Mesenchymal stem cell (in vitro differentiated cells and primary cell): ENCODE measurements at regions not wholly inside any gene's neighbourhood (a gene's known extent, or its start where the extent isn't known, plus 50 kb on each side); places are given as distances from the start of the nearest gene placed in this dataset.

Source experiments
- DNase-seq: peaks from one replicate; pipeline ENCODE4 v3.0.0-alpha.2; 2013
- H2AFZ ChIP-seq: one replicate; pipeline ENCODE4 v1.6.1; 2013; ENCODE audit warnings: low read depth, mild to moderate bottlenecking, control low read depth, inconsistent platforms, low read length, moderate library complexity
- H2AK5ac ChIP-seq: 2 replicates; pipeline ENCODE4 v1.6.1; 2013; ENCODE audit warnings: low read length, moderate library complexity, mild to moderate bottlenecking, inconsistent platforms; ENCODE audit not compliant: severe bottlenecking
- H2BK120ac ChIP-seq: one replicate; pipeline ENCODE4 v1.6.1; 2013; ENCODE audit warnings: low read depth, mild to moderate bottlenecking, inconsistent platforms, low read length, moderate library complexity
- H2BK12ac ChIP-seq, 2 experiments: one replicate each; pipeline ENCODE4 v1.6.1; 2013; ENCODE audit warnings: inconsistent platforms in 2 of 2, low read length in 2 of 2, mild to moderate bottlenecking in 2 of 2, moderate library complexity in 2 of 2, control low read depth in 1 of 2
- H2BK15ac ChIP-seq: one replicate; pipeline ENCODE4 v1.6.1; 2013; ENCODE audit warnings: mild to moderate bottlenecking, low read depth, inconsistent platforms; ENCODE audit not compliant: poor library complexity, severe bottlenecking
- H2BK5ac ChIP-seq: 2 replicates; pipeline ENCODE4 v1.6.1; 2013; ENCODE audit warnings: low read depth, mild to moderate bottlenecking, low read length, control low read depth, inconsistent platforms; ENCODE audit not compliant: poor library complexity, severe bottlenecking
- H3K14ac ChIP-seq, 2 experiments: one replicate each; pipeline ENCODE4 v1.6.1; 2013; ENCODE audit warnings: inconsistent platforms in 2 of 2, low read length in 2 of 2, control low read depth in 1 of 2, mild to moderate bottlenecking in 1 of 2, moderate library complexity in 1 of 2
- H3K18ac ChIP-seq, 2 experiments: one replicate each; pipeline ENCODE4 v1.6.1; 2013; ENCODE audit warnings: inconsistent platforms in 2 of 2, low read length in 2 of 2, control low read depth in 1 of 2, low read depth in 1 of 2, mild to moderate bottlenecking in 1 of 2
- H3K23ac ChIP-seq, 2 experiments: one replicate each; pipeline ENCODE4 v1.6.1; 2013; ENCODE audit warnings: inconsistent platforms in 2 of 2, low read length in 2 of 2, mild to moderate bottlenecking in 2 of 2, moderate library complexity in 2 of 2, control low read depth in 1 of 2
- H3K27ac ChIP-seq: 2 replicates; pipeline ENCODE4 v1.5.1; 2013; ENCODE audit warnings: mild to moderate bottlenecking, moderate library complexity, low read length, control low read depth, inconsistent platforms; ENCODE audit not compliant: poor library complexity, severe bottlenecking
- H3K27me3 ChIP-seq, 2 experiments: 2 replicates each; pipeline versions ENCODE4 v1.6.1 to v1.7.0; 2013; ENCODE audit warnings: low read length in 2 of 2, mild to moderate bottlenecking in 2 of 2, moderate library complexity in 2 of 2, control low read depth in 1 of 2, inconsistent platforms in 1 of 2; ENCODE audit not compliant: control insufficient read depth in 1 of 2, insufficient read depth in 1 of 2
- H3K36me3 ChIP-seq, 2 experiments: 2 replicates each; pipeline versions ENCODE4 v1.6.1 to v1.7.0; 2013; ENCODE audit warnings: low read length in 2 of 2, control low read depth in 1 of 2, inconsistent platforms in 1 of 2, low read depth in 1 of 2, mild to moderate bottlenecking in 1 of 2; ENCODE audit not compliant: insufficient read depth in 2 of 2, control insufficient read depth in 1 of 2
- H3K4ac ChIP-seq, 2 experiments: one replicate each; pipeline ENCODE4 v1.6.1; 2013; ENCODE audit warnings: inconsistent platforms in 2 of 2, low read length in 2 of 2, mild to moderate bottlenecking in 2 of 2, moderate library complexity in 2 of 2, control low read depth in 1 of 2, low read depth in 1 of 2
- H3K4me1 ChIP-seq: 2 replicates; pipeline ENCODE4 v1.6.1; 2013; ENCODE audit warnings: low read depth, low read length, control low read depth; ENCODE audit not compliant: control insufficient read depth, insufficient read depth
- H3K4me2 ChIP-seq: 2 replicates; pipeline ENCODE4 v1.6.1; 2013; ENCODE audit warnings: low read length, mild to moderate bottlenecking, inconsistent platforms; ENCODE audit not compliant: poor library complexity, severe bottlenecking
- H3K4me3 ChIP-seq, 2 experiments: 2 replicates each; pipeline versions ENCODE4 v1.5.1 to v1.7.0; 2013; ENCODE audit warnings: low read length in 2 of 2, mild to moderate bottlenecking in 2 of 2, control low read depth in 1 of 2, low read depth in 1 of 2; ENCODE audit not compliant: insufficient read depth in 1 of 2
- H3K79me1 ChIP-seq: replicated peaks from 2 replicates; pipeline ENCODE4 v1.6.1; 2013; ENCODE audit warnings: mild to moderate bottlenecking, control low read depth, low read length, inconsistent platforms; ENCODE audit not compliant: poor library complexity, severe bottlenecking
- H3K9ac ChIP-seq: 2 replicates; pipeline ENCODE4 v1.7.0; 2013; ENCODE audit warnings: mild to moderate bottlenecking, low read length, moderate library complexity
- H3K9me3 ChIP-seq: 2 replicates; pipeline ENCODE4 v1.7.0; 2013; ENCODE audit warnings: mild to moderate bottlenecking, low read length; ENCODE audit not compliant: control insufficient read depth
- H4K8ac ChIP-seq: one replicate; pipeline ENCODE4 v1.6.1; 2013; ENCODE audit warnings: inconsistent platforms, mild to moderate bottlenecking, low read length, moderate library complexity
- H4K91ac ChIP-seq: one replicate; pipeline ENCODE4 v1.6.1; 2013; ENCODE audit warnings: mild to moderate bottlenecking, low read length, inconsistent platforms
- WGBS: methylation state at CpG from one replicate; pipeline ENCODE4 v1.1.7; 2013; ENCODE audit warnings: mixed read lengths; 5-methylcytosine and 5-hydroxymethylcytosine counted together

DNA sequence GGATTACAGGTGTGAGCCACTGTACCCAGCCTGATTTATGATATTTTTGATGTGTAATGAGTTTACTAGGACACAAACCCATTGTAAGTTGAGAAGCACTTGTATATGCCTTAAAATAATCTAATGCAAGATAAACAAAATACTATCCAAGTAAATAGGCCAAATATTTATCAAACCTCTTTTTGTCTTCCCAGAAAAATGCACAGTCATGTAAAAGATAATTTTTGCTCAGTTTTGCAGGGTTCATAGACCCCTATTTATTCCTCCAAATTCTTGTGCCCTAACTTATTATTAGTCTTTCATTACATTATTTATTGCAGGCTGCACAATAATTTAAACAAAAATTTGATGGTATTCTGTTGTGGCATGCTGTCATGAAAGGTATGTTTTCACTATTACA, 1290.7 kb downstream of the STIM2 start:
- Histone ChIP-seq H2AK5ac (no peak overlapping the region), H2AFZ (no peak overlapping the region), H3K27ac (no peak overlapping the region), H2BK15ac (no peak overlapping the region), H4K91ac (no peak overlapping the region), H3K18ac (no peak overlapping the region), H3K4me1 (no peaks in the 10 kb centered on the region), H3K79me1 (no peaks in the 10 kb centered on the region), H4K8ac (no peak overlapping the region), H2BK120ac (no peak overlapping the region), H3K14ac (no peak overlapping the region), H3K4ac (no peak overlapping the region), H2BK5ac (no peak overlapping the region), H3K36me3 (no peaks in the 10 kb centered on the region), H3K9me3 (no peaks in the 10 kb centered on the region), H3K27me3 (no peaks in the 10 kb centered on the region), H3K4me2 (no peak overlapping the region), H3K9ac (no peak overlapping the region), H3K4me3 (no peak overlapping the region), H2BK12ac (no peak overlapping the region), H3K23ac (no peak overlapping the region)
- DNase-seq = no peak

- H2AFZ ChIP-seq = no peak overlapping the region
- no peak overlapping the region for H3K9ac ChIP-seq
- H4K91ac ChIP-seq = no peak overlapping the region
- H3K23ac ChIP-seq = no peak overlapping the region
- H3K14ac ChIP-seq = no peak overlapping the region
- H4K8ac ChIP-seq = no peak overlapping the region
- H2BK12ac ChIP-seq = no peak overlapping the region
- H3K18ac ChIP-seq = no peak overlapping the region
- no peak overlapping the region for H2BK120ac ChIP-seq
- H3K27ac ChIP-seq = no peak overlapping the region
- WGBS = 100% methylated on average over 1 of the region's 1 CpG
- H2AK5ac ChIP-seq = no peak overlapping the region
- peaks cover 2% of the 10 kb centered on the region for H3K4me1 ChIP-seq
- H3K4ac ChIP-seq = no peak overlapping the region
- no peak for DNase-seq
- H3K4me2 ChIP-seq = no peak overlapping the region
- no peak overlapping the region for H2BK15ac ChIP-seq
- H3K27me3 ChIP-seq = no peaks in the 10 kb centered on the region
- H3K36me3 ChIP-seq = no peaks in the 10 kb centered on the region
- no peak overlapping the region for H3K4me3 ChIP-seq
- no peak overlapping the region for H2BK5ac ChIP-seq
- H3K9me3 ChIP-seq = no peaks in the 10 kb centered on the region
- H3K79me1 ChIP-seq = no peaks in the 10 kb centered on the region
These were observed 1306.8 kb downstream of the STIM2 start for GRCh38 chr4:28167411-28167810.

GRCh38 chr4:28176942-28177341, 1316.3 kb downstream of the STIM2 start:
- H3K23ac ChIP-seq = no peak overlapping the region
- H2BK12ac ChIP-seq = no peak overlapping the region
- H4K8ac ChIP-seq = no peak overlapping the region
- no CpG with 5 or more reads among the region's 1 CpG for WGBS
- no peak overlapping the region for H3K4me3 ChIP-seq
- no peak for DNase-seq
- H3K4me1 ChIP-seq = no peaks in the 10 kb centered on the region
- no peak overlapping the region for H3K27ac ChIP-seq
- no peak overlapping the region for H2BK5ac ChIP-seq
- H3K9me3 ChIP-seq = no peaks in the 10 kb centered on the region
- no peak overlapping the region for H3K4me2 ChIP-seq
- no peak overlapping the region for H2AFZ ChIP-seq
- H3K36me3 ChIP-seq = no peaks in the 10 kb centered on the region
- no peak overlapping the region for H3K14ac ChIP-seq
- no peak overlapping the region for H4K91ac ChIP-seq
- H3K4ac ChIP-seq = no peak overlapping the region
- H2BK15ac ChIP-seq = no peak overlapping the region
- H2BK120ac ChIP-seq = no peak overlapping the region
- H3K9ac ChIP-seq = no peak overlapping the region
- no peak overlapping the region for H2AK5ac ChIP-seq
- H3K79me1 ChIP-seq = no peaks in the 10 kb centered on the region
- H3K18ac ChIP-seq = no peak overlapping the region
- no peaks in the 10 kb centered on the region for H3K27me3 ChIP-seq

DNA sequence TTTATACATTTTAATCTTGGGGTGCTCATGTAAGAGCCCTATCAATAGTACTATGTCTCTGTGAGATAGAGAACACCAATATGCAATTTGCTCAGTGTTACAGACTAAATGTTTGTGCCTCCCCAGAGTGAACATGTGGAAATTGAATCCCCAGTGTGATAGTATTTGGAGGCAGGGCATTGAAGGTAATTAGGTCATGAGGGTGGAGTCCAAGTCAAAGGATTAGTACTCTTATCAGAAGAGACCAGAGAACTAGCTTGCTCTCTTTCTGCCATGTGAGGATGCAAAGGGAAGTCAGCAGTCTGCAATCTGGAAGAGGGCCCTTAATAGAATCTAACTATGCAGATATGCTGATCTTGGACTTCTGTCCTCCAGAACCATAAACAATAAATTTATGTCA, 1317.0 kb downstream of the STIM2 start:
- H3K79me1 ChIP-seq = no peaks in the 10 kb centered on the region
- no peak overlapping the region for H4K8ac ChIP-seq
- no peak overlapping the region for H3K9ac ChIP-seq
- no peak overlapping the region for H2BK5ac ChIP-seq
- no peak overlapping the region for H2BK15ac ChIP-seq
- H2AFZ ChIP-seq = no peak overlapping the region
- H3K4me3 ChIP-seq = no peak overlapping the region
- DNase-seq = no peak
- no peak overlapping the region for H3K4me2 ChIP-seq
- no peak overlapping the region for H3K27ac ChIP-seq
- H3K4ac ChIP-seq = no peak overlapping the region
- H3K23ac ChIP-seq = no peak overlapping the region
- no peaks in the 10 kb centered on the region for H3K4me1 ChIP-seq
- no peaks in the 10 kb centered on the region for H3K27me3 ChIP-seq
- H2AK5ac ChIP-seq = no peak overlapping the region
- no peaks in the 10 kb centered on the region for H3K9me3 ChIP-seq
- H2BK120ac ChIP-seq = no peak overlapping the region
- H3K18ac ChIP-seq = no peak overlapping the region
- H4K91ac ChIP-seq = no peak overlapping the region
- H3K14ac ChIP-seq = no peak overlapping the region
- no peak overlapping the region for H2BK12ac ChIP-seq
- H3K36me3 ChIP-seq = no peaks in the 10 kb centered on the region
